ENCODE measurements at regions not wholly inside any gene's neighbourhood (a gene's known extent, or its start where the extent isn't known, plus 50 kb on each side); places are given as distances from the start of the nearest gene placed in this dataset.
A peak's percentile ranks its signal among the peaks of the same experiment; 100 is the strongest.

DNA sequence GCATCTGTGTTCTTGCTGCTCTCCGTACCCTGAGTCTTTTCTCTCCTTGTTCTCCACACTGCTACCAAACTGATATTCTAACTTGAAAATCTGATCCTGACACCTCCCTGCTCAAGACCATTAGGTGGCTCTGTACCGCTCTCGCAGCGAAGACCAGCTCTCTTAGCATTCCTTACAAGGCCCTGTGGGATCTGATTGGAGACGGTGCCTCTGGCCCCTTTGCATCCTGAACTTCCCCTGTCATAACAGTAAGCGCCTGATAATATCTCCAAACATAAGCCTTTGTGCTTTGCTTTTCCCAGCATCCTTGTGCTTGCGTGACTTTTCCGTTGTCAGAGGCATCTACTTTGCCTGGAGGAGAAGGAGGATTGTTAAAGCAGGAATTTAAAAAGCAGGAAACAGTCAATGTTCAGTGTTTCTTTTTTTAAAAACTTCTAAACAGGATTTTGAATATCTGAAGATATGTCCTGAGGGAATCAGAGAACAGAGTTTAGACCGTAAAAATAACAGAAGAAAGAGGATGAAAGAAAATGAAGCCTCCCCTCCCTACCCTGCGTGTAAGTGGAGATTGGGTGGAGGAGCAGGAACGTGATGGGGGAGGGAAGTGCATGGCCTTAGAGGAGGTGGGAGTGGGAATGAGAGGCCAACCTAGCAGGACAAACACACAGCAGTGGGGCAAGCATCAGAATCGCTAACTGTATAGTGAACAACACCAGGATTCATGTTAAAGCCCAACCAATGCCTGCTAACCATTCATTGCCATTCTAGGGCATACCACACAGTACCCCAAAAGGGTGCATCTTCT, 89.2 kb upstream of the STMND1 start:
- H3K4me2 ChIP-seq (ENCODE audit: insufficient read depth, low read length) = no peak overlapping the region
- DNase-seq (ENCODE audit: extremely low read depth in 1 of 4, low spot score in 3 of 4) (no peak), ATAC-seq (peak; percentile 47; the same call in 1 of the 3 replicates), FAIRE-seq (no peak)
- H3K4me3 ChIP-seq = no peak overlapping the region
- under 1% methylated on average over 12 of the region's 12 CpGs for WGBS (ENCODE audit: insufficient coverage, low coverage, missing lambda C conversion rate)
- 0 out of 2 replicates have a peak, but pooled peaks have one; percentile 10 for TF ChIP-seq PHF8 (IDR thresholded peaks at IDR 0.05; ENCODE audit: borderline replicate concordance, low read length)
- TF ChIP-seq ZNF224 (CRISPR knock-in tag; IDR thresholded peaks at IDR 0.05) = no peak
- intact Hi-C loops (cut with micrococcal nuclease) (no loop called here), in situ Hi-C loops (cut with MboI) (no loop called here)
- ChIA-PET CTCF (ENCODE audit: low intra/inter-chr PET ratio) (no interaction called here), POLR2A (no interaction called here)
- no TSS peak for BruUV-seq (replicated peaks)
- no peaks in the 10 kb centered on the region for H3K36me3 ChIP-seq (ENCODE audit: control insufficient read depth, insufficient read depth, low read length)
- 0 out of 2 replicates have a peak, but pooled peaks cover 2% of the 10 kb centered on the region for H3K9me3 ChIP-seq (replicated peaks; ENCODE audit: control insufficient read depth, insufficient read depth, low read depth, low read length)
- no peaks in the 10 kb centered on the region for H3K79me2 ChIP-seq (ENCODE audit: control insufficient read depth, insufficient read depth, low read length)
- H4K20me1 ChIP-seq (replicated peaks; ENCODE audit: control insufficient read depth, insufficient read depth, low read length) = no peaks in the 10 kb centered on the region
- peaks cover 0 to 6% of the 10 kb centered on the region in 2 experiments; a peak in 1 of 5 replicates for H3K4me1 ChIP-seq (replicated peaks in 1 of 2; ENCODE audit: control insufficient read depth in 2 of 2, insufficient read depth in 2 of 2, low read length in 2 of 2)
- peaks cover 2 to 29% of the 10 kb centered on the region in 2 experiments; a peak in 3 of 5 replicates for H3K27me3 ChIP-seq (ENCODE audit: control insufficient read depth in 2 of 2, insufficient read depth in 2 of 2, low read length in 2 of 2)
- H3K9me1 ChIP-seq (ENCODE audit: control insufficient read depth, insufficient read depth, low read length) = no peaks in the 10 kb centered on the region
- H2AFZ ChIP-seq (ENCODE audit: low read depth, low read length) = no peak overlapping the region
- H3K9ac ChIP-seq (ENCODE audit: insufficient read depth in 1 of 2, low read depth in 2 of 2, low read length in 2 of 2) = no peak overlapping the region
- H3K27ac ChIP-seq (ENCODE audit: extremely low read depth, low read depth, low read length) = no peak overlapping the region

DNA sequence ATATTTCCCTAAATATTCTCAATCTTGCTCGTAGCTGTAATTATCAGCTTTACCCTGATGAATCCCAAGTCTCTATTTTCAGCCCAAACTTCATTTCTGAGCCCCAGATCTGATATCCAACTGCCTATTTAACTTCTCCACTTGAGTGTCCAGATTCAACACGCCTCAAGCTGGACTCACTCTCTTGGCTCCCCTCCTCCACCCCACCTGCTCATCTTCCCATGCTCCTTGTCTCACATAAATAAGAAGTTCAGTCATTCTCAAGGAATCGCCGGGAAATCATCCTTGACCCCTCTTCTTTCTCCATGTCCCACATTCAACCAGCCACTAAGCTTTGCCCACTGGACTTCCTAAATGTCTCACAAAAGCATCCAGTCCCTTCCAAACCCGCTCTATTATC, 89.9 kb upstream of the STMND1 start:
- no peaks in the 10 kb centered on the region for H3K36me3 ChIP-seq (ENCODE audit: control insufficient read depth, insufficient read depth, low read length)
- H3K9ac ChIP-seq (ENCODE audit: insufficient read depth in 1 of 2, low read depth in 2 of 2, low read length in 2 of 2) = no peak overlapping the region
- no TSS peak for BruUV-seq (replicated peaks)
- H3K9me3 ChIP-seq (replicated peaks; ENCODE audit: control insufficient read depth, insufficient read depth, low read depth, low read length) = 0 out of 2 replicates have a peak, but pooled peaks cover 2% of the 10 kb centered on the region
- no peak overlapping the region for H2AFZ ChIP-seq (ENCODE audit: low read depth, low read length)
- WGBS (ENCODE audit: insufficient coverage, low coverage, missing lambda C conversion rate) = 0% methylated on average over 5 of the region's 5 CpGs
- POLR2A ChIA-PET = no interaction called here
- peaks cover 0 to 26% of the 10 kb centered on the region in 2 experiments; a peak in 3 of 5 replicates for H3K27me3 ChIP-seq (ENCODE audit: control insufficient read depth in 2 of 2, insufficient read depth in 2 of 2, low read length in 2 of 2)
- H3K27ac ChIP-seq (ENCODE audit: extremely low read depth, low read depth, low read length) = no peak overlapping the region
- H3K9me1 ChIP-seq (ENCODE audit: control insufficient read depth, insufficient read depth, low read length) = no peaks in the 10 kb centered on the region
- ATAC-seq = no peak
- in situ Hi-C loops (cut with MboI) (no loop called here), intact Hi-C loops (cut with micrococcal nuclease) (no loop called here)
- TF ChIP-seq SMC3 (conservative IDR thresholded peaks at IDR 0.05; ENCODE audit: insufficient read depth, low read depth, low read length) (0 out of 2 replicates have a peak, but pooled peaks have one; percentile 0), COPS2 (conservative IDR thresholded peaks at IDR 0.05) (no peak)
- no peak for DNase-seq (ENCODE audit: extremely low read depth in 1 of 4, low spot score in 3 of 4)
- CTCF ChIA-PET (ENCODE audit: low intra/inter-chr PET ratio) = no interaction called here
- FAIRE-seq = no peak
- peaks cover 0 to 6% of the 10 kb centered on the region in 2 experiments; a peak in 1 of 5 replicates for H3K4me1 ChIP-seq (replicated peaks in 1 of 2; ENCODE audit: control insufficient read depth in 2 of 2, insufficient read depth in 2 of 2, low read length in 2 of 2)
- H3K4me3 ChIP-seq = no peak overlapping the region
- H4K20me1 ChIP-seq (replicated peaks; ENCODE audit: control insufficient read depth, insufficient read depth, low read length) = no peaks in the 10 kb centered on the region
- no peaks in the 10 kb centered on the region for H3K79me2 ChIP-seq (ENCODE audit: control insufficient read depth, insufficient read depth, low read length)
- no peak overlapping the region for H3K4me2 ChIP-seq (ENCODE audit: insufficient read depth, low read length)

All from K562 (cell line).